Activated CD4-positive, alpha-beta T cell treated with anti-CD3 and anti-CD28 coated beads for 48 hours (primary cell): ENCODE measurements at regions not wholly inside any gene's neighbourhood (a gene's known extent, or its start where the extent isn't known, plus 50 kb on each side); places are given as distances from the start of the nearest gene placed in this dataset.
"Not testable (repeated sequence)": the region's sequence is repeated elsewhere in the genome, so short reads cannot be mapped to it uniquely, and the experiment has no call there.

Source experiments
- DNase-seq: peaks from one replicate; pipeline ENCODE4 v3.0.0-alpha.2; 2020

- no peak for DNase-seq
Measured at GRCh38 chr13:99693351-99693750, 192.1 kb downstream of the TM9SF2 start.

- no peak for DNase-seq
Measured at GRCh38 chr13:99692854-99693253, 191.6 kb downstream of the TM9SF2 start.

- DNase-seq = no peak
Measured at GRCh38 chr13:99691552-99691951, 190.3 kb downstream of the TM9SF2 start.

- no peak for DNase-seq
Measured at GRCh38 chr13:99690426-99691174, 189.3 kb downstream of the TM9SF2 start.

- no peak for DNase-seq
Measured at GRCh38 chr13:99689955-99690354, 188.7 kb downstream of the TM9SF2 start.

GRCh38 chr13:99688776-99689175 is 187.5 kb downstream of the TM9SF2 start:
- DNase-seq = no peak

GRCh38 chr13:99687723-99688397 is 186.6 kb downstream of the TM9SF2 start:
- DNase-seq = no peak

DNA sequence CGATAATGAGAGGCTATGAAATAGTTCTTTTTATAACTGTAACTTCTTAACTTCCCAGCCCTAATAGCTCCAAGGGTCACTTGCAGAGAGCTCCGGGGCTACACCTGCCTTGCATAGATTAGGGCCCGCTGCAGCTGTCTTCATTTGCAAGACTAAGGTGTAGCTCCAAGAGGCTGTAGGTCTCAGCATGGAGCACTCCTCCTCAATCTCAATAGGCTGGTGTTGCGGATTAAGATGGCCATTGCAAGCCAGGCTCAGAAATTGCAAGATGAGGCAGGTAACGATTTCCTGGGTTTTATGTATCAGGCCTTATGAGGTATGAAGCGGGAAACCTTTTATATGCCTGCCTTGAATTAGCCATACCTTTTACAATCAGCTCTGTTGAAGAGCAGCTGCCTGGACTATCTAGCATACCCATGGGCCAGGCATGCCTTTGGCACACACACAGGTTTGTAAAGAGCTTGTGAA is 185.7 kb downstream of the TM9SF2 start:
- DNase-seq = no peak

GRCh38 chr13:99686157-99686572 is 184.9 kb downstream of the TM9SF2 start:
- no peak for DNase-seq

DNA sequence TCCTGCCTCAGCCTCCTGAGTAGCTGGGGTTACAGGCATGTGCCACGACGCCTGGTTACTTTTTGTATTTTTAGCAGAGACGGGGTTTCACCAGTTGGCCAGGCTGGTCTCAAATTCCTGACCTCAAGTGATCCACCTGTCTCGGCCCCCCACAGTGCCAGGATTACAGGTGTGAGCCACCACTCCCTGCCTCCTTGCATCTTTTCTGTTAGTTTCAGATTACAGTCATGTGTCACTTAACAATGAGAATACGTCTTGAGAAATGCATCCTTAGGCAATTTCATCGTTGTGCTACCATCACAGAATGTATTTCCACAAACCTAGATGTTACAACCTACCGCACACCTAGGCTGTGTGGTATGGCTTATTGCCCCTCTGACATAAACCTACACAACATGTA is 180.4 kb downstream of the TM9SF2 start:
- no peak for DNase-seq

DNA sequence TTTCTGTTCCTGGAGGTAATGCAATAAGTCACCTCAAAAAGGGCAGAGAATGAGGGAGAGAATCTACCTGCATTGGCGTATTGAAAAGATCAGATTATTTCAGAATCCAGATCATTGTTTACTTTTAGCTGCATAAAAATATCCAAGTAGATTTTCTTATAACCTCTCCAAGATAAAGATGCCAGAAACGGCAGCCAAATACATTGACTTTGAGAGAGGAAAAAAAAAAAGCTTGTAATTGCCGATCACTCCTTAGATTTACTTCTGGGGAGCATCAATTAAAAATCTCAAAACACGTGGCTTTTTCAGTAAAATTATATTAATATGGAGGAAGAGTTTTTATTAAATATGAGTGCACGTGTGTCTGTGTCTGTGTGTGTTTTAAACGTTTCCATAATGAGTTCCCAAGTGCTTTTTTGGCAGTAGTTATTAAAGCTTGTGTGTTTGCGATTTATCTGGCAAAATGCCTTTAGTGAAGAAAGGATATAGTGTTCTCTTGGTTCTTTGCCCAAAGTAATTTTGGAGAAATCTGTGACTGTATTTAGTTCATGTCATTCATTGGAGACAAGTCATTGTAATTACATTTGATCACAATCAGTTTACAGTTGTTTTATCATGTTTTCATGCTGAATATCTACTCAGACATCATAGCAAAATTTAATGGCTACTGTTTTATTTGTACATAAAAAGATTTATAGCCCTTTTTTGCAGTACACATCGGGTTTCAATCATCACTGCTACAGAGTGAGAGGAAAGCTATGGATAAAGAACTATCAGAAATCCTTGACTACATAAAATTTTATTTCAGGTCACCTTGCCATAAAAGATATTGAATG is 176.1 kb downstream of the TM9SF2 start:
- DNase-seq = no peak

DNA sequence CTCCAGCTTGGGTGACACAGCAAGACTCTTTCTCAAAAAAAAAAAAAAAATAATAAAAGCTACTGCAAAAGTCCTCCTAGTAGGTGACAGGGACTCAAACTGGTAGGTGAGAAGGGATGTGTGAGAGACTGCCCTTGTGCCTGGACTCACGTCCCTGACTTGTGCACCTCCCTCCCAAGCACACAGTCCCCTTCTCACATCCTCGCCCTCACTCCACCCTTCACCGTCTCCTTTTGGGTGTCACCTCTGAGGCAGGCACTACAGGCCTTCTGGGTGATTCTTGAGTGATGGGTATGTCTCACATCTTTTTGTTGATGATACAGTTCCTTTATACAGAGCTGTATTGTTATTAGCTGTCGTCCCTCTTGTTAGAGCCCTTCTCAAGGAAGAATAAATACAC is 170.5 kb downstream of the TM9SF2 start:
- DNase-seq = no peak

- not testable (repeated sequence) for DNase-seq
Measured at GRCh38 chr13:99669096-99669495, 167.8 kb downstream of the TM9SF2 start.

GRCh38 chr13:99666146-99666805 is 165.0 kb downstream of the TM9SF2 start:
- DNase-seq = no peak

GRCh38 chr13:99665711-99666110 is 164.4 kb downstream of the TM9SF2 start:
- DNase-seq = no peak

- DNase-seq = no peak
Measured at GRCh38 chr13:99663908-99664307, 162.6 kb downstream of the TM9SF2 start.

GRCh38 chr13:99663185-99663825 is 162.0 kb downstream of the TM9SF2 start:
- no peak for DNase-seq

DNA sequence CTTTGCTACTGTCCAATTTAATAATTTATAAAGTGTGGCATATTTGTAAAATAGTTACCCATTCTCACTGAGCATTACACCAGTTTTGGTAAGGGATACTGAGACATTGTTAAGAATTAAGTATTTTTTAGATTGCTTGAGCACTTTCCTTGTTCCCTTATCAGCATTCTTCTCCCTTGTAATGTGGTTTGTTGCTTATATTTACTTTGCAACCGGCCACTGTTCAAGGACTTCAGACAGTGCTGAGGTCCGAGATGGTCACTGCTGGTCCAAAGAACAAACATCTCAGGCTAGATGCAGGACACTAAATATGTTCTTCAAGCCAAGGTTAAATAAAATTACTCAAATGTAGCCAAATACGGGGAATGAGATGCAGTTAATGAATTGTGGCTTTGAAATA is 161.4 kb downstream of the TM9SF2 start:
- DNase-seq = no peak

GRCh38 chr13:99661791-99662190 is 160.5 kb downstream of the TM9SF2 start:
- DNase-seq = no peak

DNA sequence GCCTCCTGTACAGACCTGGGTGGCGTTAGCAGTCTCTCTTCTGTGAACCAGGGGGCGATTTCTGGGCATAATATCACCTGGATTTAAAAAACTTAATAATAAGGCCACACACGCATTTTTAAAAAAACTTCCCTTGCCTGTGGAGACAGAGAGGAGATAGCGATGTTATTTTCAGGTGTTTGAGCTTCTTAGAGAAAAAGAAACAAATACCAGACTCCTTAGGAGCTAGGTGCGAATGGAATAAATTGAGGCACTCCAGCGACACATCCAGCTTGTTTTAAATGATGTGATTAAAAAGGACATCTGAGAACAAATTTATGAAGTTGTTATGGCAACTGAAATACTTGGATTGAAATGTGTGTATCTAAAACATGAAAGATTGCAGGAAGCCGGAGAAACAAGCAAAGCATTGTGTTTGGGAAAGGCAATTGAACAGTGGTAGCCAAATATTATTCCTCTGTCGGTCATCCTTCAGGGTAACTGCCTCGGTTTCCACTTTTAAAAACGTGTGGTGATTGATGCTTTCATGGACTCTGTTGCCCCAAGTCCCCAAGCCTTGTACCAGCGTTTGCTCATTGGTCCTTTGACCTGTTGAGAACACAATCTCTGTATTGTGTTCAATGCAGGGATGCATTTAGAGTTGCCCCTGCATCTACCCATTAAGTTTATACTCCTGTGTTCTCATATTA is 158.7 kb downstream of the TM9SF2 start:
- DNase-seq = no peak

DNA sequence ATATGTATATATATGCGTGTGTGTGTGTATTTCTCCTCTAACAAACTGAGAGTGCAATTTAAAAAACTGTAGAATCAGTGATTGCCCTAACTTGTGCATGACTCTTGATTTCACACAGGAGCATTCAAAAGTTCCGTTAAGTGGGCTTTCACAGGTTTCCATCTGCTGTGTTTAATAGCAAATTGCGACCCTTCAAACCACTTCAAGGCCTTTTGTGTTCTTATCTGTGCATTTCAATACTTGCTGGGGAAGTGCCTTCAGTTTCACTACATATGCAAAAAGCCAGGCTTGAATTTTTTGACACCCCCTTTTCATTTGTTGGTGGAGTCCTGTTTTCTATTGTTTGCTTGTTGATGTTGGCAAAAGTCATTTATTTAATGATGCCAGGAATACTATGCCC is 158.0 kb downstream of the TM9SF2 start:
- no peak for DNase-seq
